GM12878 (cell line): ENCODE measurements at regions not wholly inside any gene's neighbourhood (a gene's known extent, or its start where the extent isn't known, plus 50 kb on each side); places are given as distances from the start of the nearest gene placed in this dataset.

ENCODE experiments used
- CTCF ChIP-seq, 3 experiments: IDR thresholded peaks in 2 of 3; conservative IDR thresholded peaks in 1 of 3; 2 replicates each; pipeline ENCODE4 v1.5.1; 2011; ENCODE audit warnings: low read depth in 3 of 3, low read length in 3 of 3, mild to moderate bottlenecking in 3 of 3, control low read depth in 2 of 3, moderate library complexity in 2 of 3, inconsistent platforms in 1 of 3, mixed read lengths in 1 of 3; ENCODE audit not compliant: control insufficient read depth in 2 of 3, insufficient read depth in 1 of 3; ENCODE audit errors: extremely low read depth in 1 of 3
- E4F1 ChIP-seq: fragments of 450-650 bp; IDR thresholded peaks from 2 replicates; pipeline ENCODE4 v1.6.1; 2018; ENCODE audit warnings: borderline replicate concordance, mild to moderate bottlenecking; ENCODE audit not compliant: partially characterized antibody
- SP1 ChIP-seq: IDR thresholded peaks from one replicate; pipeline ENCODE4 v1.6.1; 2011; ENCODE audit warnings: low read depth, low read length
- USF1 ChIP-seq: IDR thresholded peaks from 2 replicates; pipeline ENCODE4 v1.6.1; 2011; ENCODE audit warnings: borderline replicate concordance, low read depth, mild to moderate bottlenecking, moderate library complexity, mixed read lengths, low read length; ENCODE audit not compliant: insufficient read depth; ENCODE audit errors: extremely low read length
- WRNIP1 ChIP-seq: IDR thresholded peaks from 2 replicates; pipeline ENCODE4 v1.6.1; 2011; ENCODE audit warnings: low read depth, low read length, improper control_type of control experiment, borderline replicate concordance

- TF ChIP-seq USF1 (no peak), SP1 (no peak), WRNIP1 (no peak), E4F1 (no peak), CTCF (IDR thresholded peaks at IDR 0.05 in 2 of 3, conservative IDR thresholded peaks at IDR 0.05 in 1 of 3; ENCODE audit: control insufficient read depth in 2 of 3, extremely low read depth in 1 of 3, insufficient read depth in 1 of 3, low read depth in 3 of 3, low read length in 3 of 3) (no peak)
Measured at GRCh38 chr1:38523568-38523939, 336.0 kb downstream of the RRAGC start.
